Stimulated activated CD4-positive, alpha-beta T cell treated with anti-CD3 and anti-CD28 coated beads, Interleukin-4, amount 100 ng/mL, for 48 hours (primary cell): ENCODE measurements at regions not wholly inside any gene's neighbourhood (a gene's known extent, or its start where the extent isn't known, plus 50 kb on each side); places are given as distances from the start of the nearest gene placed in this dataset.
A peak's percentile ranks its signal among the peaks of the same experiment; 100 is the strongest.
"Not testable (repeated sequence)": the region's sequence is repeated elsewhere in the genome, so short reads cannot be mapped to it uniquely, and the experiment has no call there.

ENCODE experiments used
- DNase-seq, 2 donors: peaks; one replicate each; pipeline ENCODE4 v3.0.0-alpha.2; 2020; ENCODE audit warnings: low read depth in 2 of 2

DNA sequence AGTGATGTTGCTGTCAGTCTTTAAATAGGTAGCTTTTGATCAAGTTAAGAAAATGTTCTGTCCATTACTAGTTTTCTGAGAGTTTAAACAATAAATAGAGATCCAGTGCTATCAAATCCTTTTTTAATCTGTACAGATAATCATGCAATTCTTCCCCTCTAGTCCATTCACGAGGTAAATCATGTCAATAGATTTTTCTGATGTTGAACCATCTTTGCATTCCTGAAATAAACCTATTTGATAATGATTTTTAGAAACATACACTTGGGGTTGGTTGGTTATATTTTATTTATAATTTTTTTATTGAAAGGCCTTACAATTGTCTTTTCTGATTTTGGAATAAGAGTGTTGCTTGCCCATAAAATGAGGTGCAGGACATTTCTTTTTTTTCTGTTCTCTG is 95.0 kb downstream of the FAM53A start:
- no peak for DNase-seq

DNA sequence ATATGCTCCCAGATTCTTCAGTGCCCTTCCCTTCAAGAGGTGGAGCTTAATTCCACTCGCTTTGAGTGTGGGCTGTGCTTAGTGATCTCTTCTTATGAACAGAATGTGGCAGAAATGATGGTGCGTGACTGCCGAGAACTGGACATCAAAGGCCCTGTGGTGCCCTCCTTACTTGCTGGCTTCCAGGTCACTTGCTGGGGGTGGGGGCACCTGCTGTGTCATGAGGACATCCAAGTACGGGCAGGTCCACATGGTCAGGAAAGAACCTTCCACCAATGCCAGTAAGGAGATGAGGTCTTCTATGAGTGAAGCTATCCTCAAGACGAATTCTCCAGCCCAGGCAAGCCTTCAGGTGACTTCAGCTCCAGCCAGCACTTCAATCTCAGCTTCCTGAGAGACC is 95.8 kb downstream of the FAM53A start:
- no peak for DNase-seq

DNA sequence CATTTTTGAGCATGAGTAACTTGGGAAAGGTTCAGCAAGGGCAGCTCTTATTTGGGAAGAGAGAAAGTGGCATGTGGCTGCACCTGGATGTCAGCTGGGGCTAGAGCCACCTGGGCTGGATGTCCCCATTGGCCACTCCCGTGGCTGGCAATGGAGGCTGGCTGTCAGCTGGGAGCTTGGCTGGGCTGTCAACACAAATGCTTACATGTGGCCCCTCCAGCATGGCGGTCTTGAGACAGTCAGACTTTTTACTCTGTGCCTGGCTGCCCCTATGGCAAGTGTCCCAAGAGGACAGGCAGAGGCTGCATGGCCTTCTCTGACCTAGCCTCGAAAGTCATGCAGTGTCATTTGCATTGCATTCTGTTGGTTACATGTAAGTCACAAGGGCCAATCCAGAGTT is 99.6 kb downstream of the FAM53A start:
- no peak for DNase-seq

DNA sequence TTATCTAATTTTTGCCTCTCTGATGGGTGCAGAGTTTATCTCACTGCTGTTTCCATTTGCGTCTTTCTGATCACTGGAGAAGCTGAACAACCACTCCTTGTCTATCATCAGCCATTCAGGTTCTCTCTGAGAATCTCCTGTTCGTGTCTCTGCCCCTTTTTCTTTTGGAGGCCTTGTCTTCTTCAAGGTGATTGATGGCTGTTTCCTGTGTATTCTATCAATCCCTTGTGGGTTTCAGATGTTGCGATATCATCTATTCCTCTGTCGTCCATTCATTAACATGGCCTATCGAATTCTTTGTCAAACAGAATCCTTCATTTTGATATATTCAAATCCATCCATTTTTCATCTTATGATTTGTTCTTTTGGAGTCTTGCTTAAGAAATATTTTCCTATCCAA is 100.3 kb downstream of the FAM53A start:
- DNase-seq: no peak

DNA sequence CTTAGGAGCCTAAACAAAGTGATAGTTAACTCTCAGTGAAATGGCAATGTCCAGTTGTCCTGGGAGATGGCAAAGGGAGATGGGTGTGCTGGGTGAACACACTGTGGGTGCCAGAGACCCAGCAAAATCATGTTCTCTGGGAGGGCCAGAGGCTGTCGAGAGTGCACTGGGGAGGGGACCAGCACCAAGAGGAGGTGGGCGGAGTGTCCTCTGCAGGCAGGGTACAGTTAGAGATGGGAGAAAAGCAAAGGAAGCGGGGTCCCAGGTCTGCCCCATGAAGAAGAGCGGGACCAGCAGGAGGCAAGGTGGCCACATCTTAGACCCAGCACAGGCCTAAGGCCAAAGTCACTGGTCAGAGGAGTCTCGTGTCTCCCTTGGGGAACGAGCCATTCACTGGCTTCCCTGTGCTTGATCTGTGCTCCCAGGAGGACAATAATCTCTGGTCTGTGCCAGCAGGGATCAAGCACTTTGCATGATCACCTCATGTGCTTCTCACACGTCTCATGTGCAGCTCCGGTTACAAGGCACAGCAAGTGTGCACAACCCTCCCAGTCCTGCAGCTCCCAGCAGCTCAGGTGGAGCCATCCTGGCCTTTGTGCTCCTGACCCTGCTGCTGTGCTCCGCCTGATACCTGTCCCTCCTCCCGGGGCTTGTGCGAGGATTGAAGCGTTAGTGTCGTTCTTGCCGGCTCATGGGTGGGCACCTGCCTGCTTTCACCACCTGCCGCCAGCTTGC is 100.9 kb downstream of the FAM53A start:
- DNase-seq: no peak

GRCh38 chr4:1582227-1582626 is 101.9 kb downstream of the FAM53A start:
- no peak for DNase-seq

DNA sequence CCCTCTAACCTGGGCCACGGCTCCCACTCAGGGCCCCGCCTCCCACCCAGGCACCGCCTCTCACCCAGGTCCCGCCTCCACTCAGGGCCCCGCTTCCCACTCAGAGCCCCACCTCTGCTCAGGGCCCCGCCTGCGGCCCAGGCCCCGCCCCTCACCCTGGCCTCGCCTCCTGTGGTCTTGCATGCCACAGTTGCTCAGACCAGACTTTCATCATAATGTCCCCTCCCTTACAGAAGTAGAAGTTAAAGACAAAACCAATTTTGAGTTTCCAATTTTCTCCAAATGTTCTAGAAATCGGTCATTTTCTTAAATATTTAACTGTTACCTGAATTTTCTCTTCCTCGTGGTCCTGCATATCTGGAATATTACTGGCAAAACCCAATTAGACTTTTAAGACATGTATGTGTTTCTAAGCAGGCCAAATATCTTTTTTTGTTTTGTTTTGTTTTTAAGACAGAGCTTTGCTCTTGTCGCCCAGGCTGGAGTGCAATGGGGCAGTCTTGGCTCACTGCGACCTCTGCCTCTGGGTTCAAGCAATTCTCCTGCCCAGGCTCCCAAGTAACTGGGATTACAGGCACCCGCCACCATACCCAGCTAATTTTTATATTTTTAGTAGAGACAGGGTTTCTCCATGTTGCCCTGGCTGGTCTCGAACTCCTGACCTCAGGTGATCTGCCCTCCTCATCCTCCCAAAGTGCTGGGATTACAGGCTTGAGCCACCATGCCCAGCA is 102.8 kb downstream of the FAM53A start:
- DNase-seq: peak; percentile 79 to 82

GRCh38 chr4:1580692-1581012 is 103.5 kb downstream of the FAM53A start:
- DNase-seq: not testable (repeated sequence)

GRCh38 chr4:1579901-1580691 is 104.0 kb downstream of the FAM53A start:
- peak; percentile 82 to 95 for DNase-seq

DNA sequence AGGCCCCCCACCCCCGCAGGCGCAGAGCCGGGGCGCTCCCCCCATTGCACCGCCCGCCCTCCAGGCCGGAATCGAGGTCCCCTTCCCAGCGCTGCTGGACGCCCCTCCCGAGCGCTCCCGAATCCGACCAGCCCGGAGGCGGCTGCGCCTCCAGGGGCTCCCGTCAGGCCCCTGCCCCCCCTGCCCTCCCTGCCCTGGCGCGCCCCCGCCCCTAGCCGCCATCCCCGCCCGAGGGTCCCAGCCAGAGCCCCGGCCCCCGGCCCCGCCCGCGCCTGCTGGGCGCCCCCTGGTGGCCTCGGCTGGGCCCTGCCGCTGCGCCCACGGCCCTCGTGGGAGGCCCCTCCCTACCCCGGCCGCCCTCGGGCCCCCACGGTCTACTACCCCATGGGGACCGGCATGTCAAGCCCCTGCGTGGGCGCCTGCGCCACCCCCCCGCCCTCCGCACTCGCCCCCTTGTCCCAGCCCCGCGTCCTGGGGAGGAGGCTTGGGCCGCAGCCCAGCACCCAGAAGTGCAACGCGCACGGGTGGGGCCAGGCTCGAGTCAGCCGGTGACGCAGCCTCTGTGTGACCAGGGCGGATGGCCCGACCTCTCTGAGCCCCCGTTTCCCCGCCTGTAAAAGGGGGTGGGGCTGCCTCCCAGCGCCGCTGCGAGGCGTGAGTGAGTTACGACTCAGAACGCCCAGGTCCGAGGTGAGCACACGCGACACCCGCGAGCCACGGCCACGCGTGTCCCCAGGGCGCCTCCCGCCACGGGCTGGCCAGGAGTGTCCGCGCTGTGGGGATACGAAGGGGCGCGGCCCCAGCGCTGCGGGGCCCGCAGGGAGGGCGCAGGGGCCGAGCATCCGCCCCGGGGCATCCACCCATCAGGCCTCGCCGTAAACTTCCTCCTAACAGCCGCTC is 104.9 kb downstream of the FAM53A start:
- peak; percentile 68 for DNase-seq

DNA sequence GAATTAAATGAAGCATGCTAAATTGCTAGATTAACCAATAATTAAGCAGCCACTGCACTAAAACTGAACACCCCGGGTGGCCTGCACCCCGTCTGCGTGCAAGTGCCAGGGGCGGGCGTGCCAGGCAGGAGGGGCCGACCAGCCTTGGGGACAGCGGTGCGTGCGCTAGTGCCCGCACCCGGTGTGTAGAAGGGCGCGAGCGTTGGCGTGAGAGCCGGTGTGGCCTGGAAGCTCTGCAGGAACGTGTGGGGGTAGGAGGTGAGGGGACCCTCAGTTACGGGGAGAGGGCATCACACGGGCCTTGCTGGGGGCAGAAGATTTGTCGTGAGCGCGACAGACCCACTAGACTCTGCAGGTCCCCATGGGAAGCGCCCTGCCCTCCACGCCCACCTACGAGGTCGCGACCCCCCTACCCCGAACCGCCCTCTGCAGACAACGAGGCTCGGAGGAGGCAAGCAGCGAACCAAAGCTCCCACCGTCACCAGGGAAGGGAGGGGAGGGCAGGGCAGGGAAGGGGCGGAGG is 105.8 kb downstream of the FAM53A start:
- DNase-seq: no peak

GRCh38 chr4:1577822-1578217 is 106.3 kb downstream of the FAM53A start:
- no peak for DNase-seq

DNA sequence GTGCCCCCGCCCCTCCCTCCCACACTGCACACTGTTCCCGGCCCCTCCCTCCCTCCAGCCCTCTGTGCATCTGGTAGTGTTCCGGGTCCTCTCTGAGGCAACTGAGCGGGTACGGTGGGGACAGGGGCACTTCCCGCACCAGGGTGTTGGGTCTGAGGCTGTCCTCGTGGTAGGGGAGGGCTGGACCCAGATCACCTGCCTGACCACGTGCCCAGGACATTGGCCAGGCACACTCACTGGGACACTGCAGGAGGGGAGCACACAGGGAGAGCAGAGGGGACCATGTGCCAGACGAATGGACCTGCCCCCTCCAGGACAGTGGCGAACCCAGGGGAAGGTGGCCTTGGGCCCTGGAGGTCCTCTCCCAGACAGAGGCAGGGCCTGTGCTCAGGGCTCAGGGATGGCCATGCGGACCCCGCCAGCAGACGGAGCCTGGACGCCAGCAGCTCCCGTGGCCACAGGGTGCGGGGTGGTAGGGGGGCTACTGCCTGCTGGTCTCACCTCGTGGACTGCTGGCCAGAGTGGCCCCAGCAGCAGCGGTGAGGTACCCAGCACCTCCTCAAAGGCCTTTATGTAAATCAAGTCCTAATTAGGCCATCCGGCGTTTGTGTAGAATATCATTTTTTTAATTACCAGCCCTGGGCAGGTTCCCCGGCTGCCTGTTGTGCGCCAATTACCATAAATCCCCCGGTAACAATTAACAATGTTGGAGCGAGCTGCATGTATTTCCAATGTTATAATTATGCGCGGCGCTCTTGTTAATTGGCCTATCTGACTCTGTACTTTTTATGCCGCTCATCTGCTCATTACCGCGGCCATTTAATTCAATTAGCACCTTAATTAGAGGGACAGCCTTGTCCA is 106.9 kb downstream of the FAM53A start:
- no peak for DNase-seq

DNA sequence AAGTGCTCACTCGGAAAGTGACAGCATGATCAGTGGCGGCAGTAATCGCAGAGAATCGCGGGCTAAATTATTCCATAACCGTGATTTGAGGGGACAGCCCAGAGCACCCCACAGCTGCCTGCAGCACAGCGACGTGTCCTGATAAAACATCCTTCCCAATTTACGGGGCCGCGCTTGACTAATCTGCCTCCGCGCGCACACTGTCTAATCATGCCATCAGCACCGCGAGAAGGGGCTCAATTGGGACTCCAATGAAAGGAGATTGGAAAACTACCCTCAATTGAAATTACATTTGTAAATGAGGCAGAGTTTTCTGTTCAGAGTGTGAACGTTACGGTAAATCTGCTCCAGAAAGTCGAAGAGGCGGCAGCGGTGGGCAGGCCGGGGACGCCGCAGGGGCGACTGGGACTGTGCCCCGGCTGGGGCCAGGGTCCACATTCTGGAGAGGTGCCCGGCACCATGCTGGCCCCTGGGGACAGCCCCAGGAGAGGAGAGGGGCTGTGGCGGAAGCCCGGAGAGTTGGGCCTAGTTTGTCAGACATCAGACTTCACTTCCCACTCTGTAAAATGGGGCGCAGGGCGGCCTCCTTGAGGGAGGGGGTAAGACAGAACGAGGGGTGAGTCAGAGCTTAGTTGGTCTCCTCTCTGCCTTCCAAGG is 107.7 kb downstream of the FAM53A start:
- no peak for DNase-seq

DNA sequence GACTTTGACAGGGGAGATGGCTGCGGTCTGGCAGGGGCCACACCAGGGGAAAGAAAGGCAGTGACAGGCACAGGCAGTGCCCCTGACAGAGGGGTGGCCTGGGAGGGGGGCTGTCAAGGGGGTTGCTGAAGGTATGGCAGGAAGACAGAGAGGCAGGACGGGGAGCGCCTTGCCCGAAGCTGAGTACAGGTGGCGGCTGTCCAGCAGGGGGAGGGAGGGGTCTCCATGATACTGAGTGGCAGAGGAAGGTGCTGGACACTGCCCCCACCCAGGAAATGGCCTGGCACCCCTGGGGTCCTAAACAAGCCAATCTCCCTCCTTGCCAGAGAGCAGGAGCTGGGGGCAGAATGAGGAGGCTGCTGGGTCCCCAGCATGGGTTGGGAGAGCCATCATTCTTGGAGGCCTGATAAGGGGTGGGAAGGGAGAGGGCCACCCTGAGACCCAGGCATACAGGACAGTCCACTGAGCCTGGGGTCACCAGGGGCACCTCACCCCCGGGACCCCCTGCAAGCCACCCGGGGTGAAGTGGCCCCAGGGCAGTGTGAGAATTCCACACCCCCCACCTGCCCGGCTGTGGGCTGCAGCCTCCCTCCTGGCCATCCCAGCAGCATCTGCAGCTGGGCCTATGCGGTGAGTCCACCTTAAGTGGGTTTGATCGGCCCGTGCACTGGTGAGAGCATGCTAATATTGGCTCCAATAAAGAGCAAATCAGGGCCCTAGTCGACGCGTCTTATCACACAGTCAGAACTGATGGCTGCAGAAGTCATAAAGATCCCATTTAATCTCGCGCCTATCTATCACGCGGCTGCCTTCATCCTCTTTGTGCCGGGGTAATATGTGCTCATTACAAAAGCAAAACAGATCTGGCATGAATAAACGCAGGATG is 108.5 kb downstream of the FAM53A start:
- DNase-seq: no peak

GRCh38 chr4:1574601-1575417 is 109.3 kb downstream of the FAM53A start:
- DNase-seq: no peak

DNA sequence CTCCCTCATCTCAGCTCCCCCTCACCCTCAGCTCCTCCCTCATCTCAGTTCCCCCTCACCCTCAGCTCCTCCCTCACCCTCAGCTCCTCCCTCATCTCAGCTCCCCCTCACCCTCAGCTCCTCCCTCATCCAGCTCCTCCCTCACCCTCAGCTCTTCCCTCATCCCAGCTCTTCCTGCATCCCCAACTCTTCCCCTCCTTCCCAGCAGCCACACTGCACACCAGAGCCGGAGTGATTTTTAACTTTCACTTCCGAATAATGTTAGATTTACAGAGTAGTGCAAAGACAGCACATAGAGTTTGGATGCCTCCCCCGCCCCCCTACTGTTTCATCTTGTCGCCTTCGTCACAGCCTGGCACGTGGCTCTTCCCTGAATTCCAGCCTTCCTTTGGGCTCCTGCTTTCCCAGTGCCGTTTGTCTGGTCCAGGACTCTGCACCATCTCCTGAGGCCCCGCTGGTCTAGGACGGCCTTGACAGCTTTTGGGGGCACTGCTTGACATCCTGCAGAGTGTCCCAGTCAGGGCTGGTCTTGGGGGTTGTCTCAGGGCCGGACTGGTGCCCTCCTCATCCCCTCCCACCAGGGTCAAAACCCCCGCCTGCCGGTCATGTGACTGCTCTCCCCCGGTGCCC is 110.2 kb downstream of the FAM53A start:
- DNase-seq: no peak
